GM21576 (cell line): ENCODE measurements at regions not wholly inside any gene's neighbourhood (a gene's known extent, or its start where the extent isn't known, plus 50 kb on each side); places are given as distances from the start of the nearest gene placed in this dataset.
"Not testable (repeated sequence)": the region's sequence is repeated elsewhere in the genome, so short reads cannot be mapped to it uniquely, and the experiment has no call there.

Source experiments
- ATAC-seq: cut with Tn5 transposase; IDR thresholded peaks from one replicate; pipeline ENCODE4 v1.9.1; 2021; ENCODE audit warnings: mild to moderate bottlenecking, moderate library complexity; ENCODE audit not compliant: unreplicated experiment

DNA sequence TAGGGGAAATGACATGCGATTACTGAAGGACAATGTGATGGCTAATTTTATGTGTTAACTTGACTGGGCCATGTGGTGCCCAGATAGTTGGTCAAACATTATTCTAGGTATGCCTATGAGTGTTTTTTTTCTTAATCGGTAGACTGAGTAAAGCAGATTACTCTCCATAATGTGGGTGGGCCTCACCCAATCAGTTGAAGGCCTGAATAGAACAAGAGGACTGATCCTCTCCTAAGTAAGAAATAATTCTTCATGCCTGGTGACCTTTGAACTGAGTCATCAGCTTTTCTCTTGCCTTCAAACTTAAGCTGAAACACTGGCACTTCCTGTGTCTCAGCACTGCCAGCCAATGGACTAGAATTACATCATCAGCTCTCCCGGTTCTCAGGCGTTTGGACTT lies 164.0 kb upstream of the FGF13 start:
- no peak for ATAC-seq

- ATAC-seq, result no peak
Observed at GRCh38 chrX:138874271-138874935, 162.9 kb upstream of the FGF13 start.

DNA sequence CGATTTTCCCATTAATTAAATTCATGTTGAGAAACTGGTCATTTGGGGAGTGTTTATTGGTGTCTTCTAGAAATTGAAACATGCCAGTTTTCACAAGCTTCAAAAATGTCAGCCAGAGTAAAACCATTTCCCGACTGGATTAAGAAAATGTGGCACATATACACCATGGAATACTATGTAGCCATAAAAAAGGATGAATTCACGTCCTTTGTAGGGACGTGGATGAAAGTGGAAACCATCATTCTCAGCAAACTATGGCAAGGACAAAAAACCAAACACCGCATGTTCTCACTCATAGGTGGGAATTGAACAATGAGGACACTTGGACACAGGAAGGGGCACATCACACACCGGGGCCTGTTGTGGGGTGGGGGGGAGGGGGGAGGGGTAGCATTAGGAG lies 162.1 kb upstream of the FGF13 start:
- not testable (repeated sequence) for ATAC-seq

- no peak for ATAC-seq
Observed at GRCh38 chrX:138872537-138872936, 161.0 kb upstream of the FGF13 start.

DNA sequence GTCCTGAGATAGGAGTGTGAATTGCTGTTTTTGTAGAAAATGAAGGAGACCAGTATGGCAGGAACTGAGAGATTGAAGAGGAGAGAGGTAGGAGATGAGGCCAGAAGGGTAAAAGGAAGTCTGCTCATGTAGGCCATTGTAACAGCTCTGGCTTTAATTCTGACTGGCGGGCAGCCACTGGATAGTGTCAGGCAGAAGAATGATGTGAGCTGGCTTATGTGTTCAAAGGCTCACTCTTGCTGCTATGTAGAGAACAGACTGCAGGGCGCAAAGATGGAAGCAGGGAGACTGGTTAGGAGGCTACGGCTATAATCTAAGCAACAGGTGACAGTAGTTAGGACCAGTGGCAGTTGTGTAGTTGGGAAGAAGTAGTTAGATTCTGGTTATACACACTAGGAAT lies 160.2 kb upstream of the FGF13 start:
- ATAC-seq, result no peak

DNA sequence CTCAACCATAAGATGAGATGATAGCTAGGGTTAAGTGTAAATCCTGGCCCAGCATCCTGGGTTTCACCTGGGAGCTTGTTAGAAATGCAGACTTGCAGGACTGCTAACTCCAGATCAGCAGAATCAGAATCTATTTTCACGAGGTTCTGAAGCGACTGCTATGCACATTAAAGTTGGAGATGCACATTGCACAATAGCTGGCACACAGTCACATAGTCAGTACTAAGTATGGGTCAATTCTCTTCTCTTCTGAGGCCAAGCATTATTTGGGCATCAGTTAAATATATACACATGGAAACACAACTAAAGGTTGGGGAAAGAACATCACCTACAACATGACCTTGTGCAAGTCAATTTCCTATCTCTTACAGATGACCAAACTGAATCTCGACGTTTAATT lies 155.1 kb upstream of the FGF13 start:
- no peak for ATAC-seq

- ATAC-seq, result no peak
Observed at GRCh38 chrX:138865093-138865649, 153.7 kb upstream of the FGF13 start.

DNA sequence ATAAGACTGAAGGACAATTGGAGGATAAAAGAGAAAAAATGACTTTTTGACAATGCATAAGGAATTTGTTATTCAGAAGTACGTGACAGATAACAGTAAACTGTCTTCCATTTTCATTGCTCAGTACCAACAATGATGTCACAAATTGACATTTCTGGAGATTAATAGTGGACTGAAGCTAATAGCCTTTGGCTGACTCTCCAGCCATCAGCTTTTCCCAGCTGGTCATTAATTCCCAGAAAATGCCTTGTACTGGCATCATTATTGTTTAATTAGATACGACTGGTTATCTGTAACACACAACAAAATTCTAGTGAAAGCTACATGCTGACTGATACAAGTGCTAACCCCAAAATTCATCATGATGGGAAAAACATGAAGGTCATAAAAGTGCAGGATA lies 147.9 kb upstream of the FGF13 start:
- ATAC-seq, result no peak

- no peak for ATAC-seq
Observed at GRCh38 chrX:138858951-138859350, 147.4 kb upstream of the FGF13 start.

GRCh38 chrX:138858438-138858837 lies 146.9 kb upstream of the FGF13 start:
- ATAC-seq, result no peak

DNA sequence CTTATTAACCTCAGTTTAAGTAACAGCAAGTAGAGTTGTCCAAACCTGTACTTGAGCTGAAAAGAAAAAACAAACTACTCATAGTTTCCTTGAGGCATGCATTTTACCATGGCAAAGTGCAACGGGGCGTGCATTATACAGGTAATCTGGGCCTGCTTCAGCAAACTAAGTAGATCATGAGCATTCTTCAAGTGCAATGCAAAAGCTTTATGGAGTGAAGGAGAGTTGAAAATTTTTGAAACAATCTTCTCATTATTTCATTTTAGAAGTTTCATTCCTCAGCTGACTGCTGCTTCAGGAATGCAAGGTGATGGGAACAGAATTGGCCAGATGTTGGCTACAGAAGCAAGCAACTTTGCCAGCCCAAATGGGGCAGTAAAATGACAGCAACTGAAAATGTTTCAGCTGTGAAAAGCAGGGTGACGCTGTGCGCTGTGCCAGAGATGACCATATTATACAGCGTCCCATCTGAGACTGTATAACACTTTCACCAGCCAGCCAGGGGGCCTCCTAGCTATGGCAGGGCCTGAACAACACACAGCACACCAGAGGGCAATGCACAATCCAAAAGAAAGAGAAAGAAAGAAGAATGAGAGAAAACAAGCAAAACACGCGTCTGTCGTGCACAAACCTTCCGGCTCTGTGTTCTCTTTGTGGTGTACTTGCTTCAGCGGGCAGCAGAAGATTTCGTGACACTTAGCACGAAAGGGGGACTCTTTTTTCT lies 145.5 kb upstream of the FGF13 start:
- ATAC-seq, result no peak

- no peak for ATAC-seq
Observed at GRCh38 chrX:138853936-138854335, 142.4 kb upstream of the FGF13 start.

GRCh38 chrX:138849521-138849920 lies 138.0 kb upstream of the FGF13 start:
- ATAC-seq, result no peak

DNA sequence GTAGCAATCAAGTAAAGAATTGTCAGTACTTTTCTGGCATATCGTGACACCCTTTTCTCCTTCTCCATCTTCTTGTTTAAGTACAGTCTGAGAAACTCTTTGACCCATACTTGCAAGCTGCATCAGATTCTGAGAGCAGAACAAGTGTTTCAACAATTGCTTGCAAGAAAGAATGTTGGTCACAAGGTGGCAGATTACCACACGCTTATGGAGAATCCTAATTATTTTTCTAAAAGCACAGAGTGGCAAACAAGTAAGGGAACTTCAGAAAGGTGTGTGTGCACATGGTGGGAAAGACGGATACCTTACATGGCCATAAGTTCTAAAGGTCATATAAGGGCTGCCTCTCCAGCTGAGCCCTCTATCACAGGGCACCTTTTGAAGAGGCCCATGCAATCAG lies 136.4 kb upstream of the FGF13 start:
- ATAC-seq, result no peak

GRCh38 chrX:138845786-138846185 lies 134.3 kb upstream of the FGF13 start:
- no peak for ATAC-seq

DNA sequence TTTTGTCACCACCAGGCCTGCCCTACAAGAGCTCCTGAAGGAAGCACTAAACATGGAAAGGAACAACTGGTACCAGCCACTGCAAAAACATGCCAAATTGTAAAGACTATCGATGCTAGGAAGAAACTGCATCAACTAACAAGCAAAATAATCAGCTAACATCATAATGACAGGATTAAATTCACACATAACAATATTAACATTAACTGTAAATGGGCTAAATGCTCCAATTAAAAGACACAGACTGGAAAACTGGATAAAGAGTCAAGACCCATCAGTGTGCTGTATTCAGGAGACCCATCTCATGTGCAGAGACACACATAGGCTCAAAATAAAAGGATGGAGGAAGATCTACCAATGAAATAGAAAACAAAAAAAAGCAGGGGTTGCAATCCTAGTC lies 95.9 kb upstream of the FGF13 start:
- not testable (repeated sequence) for ATAC-seq

DNA sequence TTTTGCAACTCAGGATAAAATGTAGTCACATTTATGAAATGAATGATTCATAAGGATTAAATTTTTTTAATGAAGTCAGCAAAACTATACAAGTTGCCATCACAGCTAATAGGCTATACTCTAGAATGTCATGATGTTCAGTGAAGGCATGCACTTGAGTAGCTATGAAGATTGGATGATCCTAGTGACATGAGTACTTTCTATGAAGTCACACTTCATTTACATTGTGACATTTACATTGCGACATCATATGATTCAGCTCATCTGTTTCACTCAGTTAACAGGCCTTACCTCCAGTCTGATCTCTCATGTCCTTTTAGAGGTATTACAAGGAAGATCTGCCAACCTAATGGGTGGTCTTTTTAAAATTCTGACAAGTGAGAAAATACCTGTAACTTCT lies 82.7 kb upstream of the FGF13 start:
- ATAC-seq, result no peak

- ATAC-seq, result no peak
Observed at GRCh38 chrX:138791551-138791950, 80.0 kb upstream of the FGF13 start.

GRCh38 chrX:138788771-138789170 lies 77.3 kb upstream of the FGF13 start:
- ATAC-seq, result no peak

GRCh38 chrX:138778576-138778909 lies 67.0 kb upstream of the FGF13 start:
- ATAC-seq, result not testable (repeated sequence)

DNA sequence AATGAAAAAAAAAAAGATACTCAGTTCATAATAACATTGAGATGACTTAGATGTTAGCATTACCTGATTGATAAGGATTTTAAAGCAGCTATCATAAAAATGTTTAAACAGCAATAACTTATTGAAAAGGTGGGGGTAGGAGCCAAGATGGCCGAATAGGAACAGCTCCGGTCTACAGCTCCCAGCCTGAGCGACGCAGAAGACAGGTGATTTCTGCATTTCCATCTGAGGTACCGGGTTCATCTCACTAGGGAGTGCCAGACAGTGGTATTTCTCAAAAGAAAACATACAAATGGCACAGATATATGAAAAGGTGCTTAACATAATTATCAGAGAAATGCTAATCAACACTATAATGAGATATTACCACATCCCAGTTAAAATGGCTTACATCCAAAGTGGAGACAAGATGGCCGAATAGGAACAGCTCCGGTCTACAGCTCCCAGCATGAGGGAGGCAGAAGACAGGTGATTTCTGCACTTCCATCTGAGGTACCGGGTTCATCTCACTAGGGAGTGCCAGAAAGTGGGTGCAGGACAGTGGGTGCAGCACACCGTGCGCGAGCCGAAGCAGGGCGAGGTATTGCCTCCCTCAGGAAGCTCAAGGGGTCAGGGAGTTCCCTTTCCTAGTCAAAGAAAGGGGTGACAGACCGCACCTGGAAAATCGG lies 66.5 kb upstream of the FGF13 start:
- not testable (repeated sequence) for ATAC-seq

DNA sequence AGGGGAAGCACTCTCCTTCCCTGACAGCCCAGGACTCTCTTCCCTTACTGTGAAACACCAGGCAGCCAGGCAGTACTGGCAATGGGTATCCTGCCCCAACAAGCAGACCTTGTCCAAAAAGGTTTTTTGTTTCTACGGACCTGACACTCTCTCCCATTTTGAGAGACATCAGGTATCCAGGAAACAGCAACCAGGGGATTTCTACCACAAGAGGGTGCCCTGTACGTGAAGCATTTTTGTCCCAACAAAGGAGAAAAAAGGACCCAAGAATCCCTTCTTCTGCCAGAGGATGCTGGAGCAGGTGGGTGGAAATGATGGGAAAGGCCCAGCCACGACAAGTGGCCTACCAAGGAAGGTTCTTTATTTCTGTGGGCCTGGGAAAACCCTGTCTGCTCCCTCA lies 65.7 kb upstream of the FGF13 start:
- no peak for ATAC-seq
